ENCODE measurements at regions not wholly inside any gene's neighbourhood (a gene's known extent, or its start where the extent isn't known, plus 50 kb on each side); places are given as distances from the start of the nearest gene placed in this dataset.

DNA sequence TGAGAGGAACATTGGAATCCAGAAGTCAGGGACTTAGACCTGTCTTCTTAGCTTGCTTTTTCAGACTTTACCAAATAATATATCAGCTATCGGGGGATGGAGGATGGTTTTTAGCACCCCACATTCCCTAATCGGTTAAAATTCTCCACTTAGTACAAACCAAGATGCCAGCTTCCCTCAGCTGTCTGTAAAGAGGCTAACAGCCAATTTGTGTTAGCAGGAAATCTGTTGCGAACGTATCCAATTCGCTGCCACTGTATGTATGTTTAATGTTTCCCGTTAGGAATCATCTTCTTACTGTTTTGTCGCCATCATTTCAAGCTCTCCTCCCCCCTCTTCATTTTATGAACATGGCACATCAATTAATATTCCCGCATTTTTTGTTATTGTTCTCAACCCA lies 289.0 kb downstream of the BCL11B start:
- Histone ChIP-seq H3K4me3 (replicated peaks; ENCODE audit: low read depth, low read length) (no peak overlapping the region), H3K36me3 (ENCODE audit: control insufficient read depth, insufficient read depth, low read length) (no peaks in the 10 kb centered on the region), H3K27me3 (replicated peaks; ENCODE audit: control insufficient read depth, insufficient read depth, low read length) (no peaks in the 10 kb centered on the region)
- TF ChIP-seq, protein P1, sequence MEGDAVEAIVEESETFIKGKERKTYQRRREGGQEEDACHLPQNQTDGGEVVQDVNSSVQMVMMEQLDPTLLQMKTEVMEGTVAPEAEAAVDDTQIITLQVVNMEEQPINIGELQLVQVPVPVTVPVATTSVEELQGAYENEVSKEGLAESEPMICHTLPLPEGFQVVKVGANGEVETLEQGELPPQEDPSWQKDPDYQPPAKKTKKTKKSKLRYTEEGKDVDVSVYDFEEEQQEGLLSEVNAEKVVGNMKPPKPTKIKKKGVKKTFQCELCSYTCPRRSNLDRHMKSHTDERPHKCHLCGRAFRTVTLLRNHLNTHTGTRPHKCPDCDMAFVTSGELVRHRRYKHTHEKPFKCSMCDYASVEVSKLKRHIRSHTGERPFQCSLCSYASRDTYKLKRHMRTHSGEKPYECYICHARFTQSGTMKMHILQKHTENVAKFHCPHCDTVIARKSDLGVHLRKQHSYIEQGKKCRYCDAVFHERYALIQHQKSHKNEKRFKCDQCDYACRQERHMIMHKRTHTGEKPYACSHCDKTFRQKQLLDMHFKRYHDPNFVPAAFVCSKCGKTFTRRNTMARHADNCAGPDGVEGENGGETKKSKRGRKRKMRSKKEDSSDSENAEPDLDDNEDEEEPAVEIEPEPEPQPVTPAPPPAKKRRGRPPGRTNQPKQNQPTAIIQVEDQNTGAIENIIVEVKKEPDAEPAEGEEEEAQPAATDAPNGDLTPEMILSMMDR (IDR thresholded peaks at IDR 0.05; ENCODE audit: insufficient read depth, low read length, poor library complexity, severe bottlenecking): no peak
- no peak for DNase-seq (ENCODE audit: extremely low read depth, insufficient read length)

DNA sequence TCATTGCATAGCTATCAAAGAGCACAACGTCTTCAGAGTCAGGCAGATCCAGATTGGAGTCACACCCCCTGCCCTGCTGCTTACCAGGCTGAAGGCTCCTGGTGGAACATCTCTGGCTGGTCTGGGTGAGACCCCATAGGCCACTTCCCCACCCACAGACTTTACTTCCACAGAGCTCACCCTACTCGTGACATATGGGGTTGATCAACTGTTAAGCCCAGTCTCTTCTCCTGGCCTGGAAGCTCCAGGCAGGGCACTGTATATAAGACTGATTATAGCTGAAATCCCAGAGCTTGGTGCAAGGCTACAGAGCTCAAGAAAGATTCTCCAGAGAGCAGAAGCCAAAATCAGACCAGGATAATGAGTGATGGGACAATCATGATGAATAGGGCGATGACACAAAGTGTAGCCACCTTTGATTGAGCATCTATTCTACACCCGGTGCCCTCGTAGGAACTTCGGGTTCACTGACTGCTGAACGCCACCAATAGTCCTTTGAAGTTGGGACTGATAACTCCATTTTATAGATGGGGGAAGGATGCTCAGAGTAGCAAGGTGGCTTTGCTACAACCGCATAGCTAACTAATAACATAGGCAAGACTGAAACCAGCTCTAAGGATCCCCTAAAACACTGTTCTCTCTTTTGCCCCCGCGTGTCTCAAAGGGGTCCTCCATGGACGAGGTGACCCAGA lies 287.8 kb downstream of the BCL11B start:
- DNase-seq (ENCODE audit: extremely low read depth, insufficient read length): no peak
- Histone ChIP-seq H3K36me3 (ENCODE audit: control insufficient read depth, insufficient read depth, low read length) (no peaks in the 10 kb centered on the region), H3K4me3 (replicated peaks; ENCODE audit: low read depth, low read length) (no peak overlapping the region), H3K27me3 (replicated peaks; ENCODE audit: control insufficient read depth, insufficient read depth, low read length) (no peaks in the 10 kb centered on the region)
- TF ChIP-seq, protein P1 (IDR thresholded peaks at IDR 0.05; ENCODE audit: insufficient read depth, low read length, poor library complexity, severe bottlenecking): no peak

DNA sequence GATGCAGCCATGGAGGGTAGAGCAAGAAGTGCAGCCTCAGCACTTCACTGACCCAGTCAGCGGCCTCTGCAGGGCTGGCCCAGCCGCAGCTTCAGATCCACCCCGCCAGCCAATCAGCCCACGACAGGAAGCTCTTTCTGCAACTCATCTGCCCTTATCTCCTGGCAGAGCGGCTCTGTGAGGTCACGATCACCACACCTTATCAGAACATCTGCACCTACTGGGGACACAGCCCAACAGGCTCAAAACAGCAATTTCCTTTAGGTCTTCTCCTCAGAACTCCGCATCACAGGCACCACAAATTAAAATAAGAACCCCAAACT lies 287.3 kb downstream of the BCL11B start:
- no peak for DNase-seq (ENCODE audit: extremely low read depth, insufficient read length)
- Histone ChIP-seq H3K27me3 (replicated peaks; ENCODE audit: control insufficient read depth, insufficient read depth, low read length) (no peaks in the 10 kb centered on the region), H3K36me3 (ENCODE audit: control insufficient read depth, insufficient read depth, low read length) (no peaks in the 10 kb centered on the region), H3K4me3 (replicated peaks; ENCODE audit: low read depth, low read length) (no peak overlapping the region)
- TF ChIP-seq, protein P1 (IDR thresholded peaks at IDR 0.05; ENCODE audit: insufficient read depth, low read length, poor library complexity, severe bottlenecking): no peak

DNA sequence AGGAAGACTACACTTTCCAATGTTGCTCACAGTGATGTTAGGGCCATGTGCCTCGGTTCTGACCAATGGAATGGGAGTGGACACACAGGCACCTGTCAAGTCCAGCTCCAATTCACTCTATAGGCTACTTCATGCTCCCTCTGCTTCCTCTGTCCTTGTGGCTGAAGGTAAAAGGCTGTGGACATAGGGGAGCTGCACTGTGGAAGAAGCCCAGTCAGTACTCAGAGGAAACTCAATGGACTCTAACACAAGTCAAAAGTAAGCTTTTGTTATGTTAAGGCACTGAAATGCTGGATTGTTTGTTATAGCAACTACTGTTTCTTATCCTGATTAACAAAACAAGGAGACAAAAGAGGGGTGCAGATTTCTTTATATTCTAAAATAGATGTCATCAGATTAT lies 278.2 kb downstream of the BCL11B start:
- TF ChIP-seq, protein P1 (IDR thresholded peaks at IDR 0.05; ENCODE audit: insufficient read depth, low read length, poor library complexity, severe bottlenecking): no peak
- DNase-seq (ENCODE audit: extremely low read depth, insufficient read length): no peak
- no peaks in the 10 kb centered on the region for H3K27me3 ChIP-seq (replicated peaks; ENCODE audit: control insufficient read depth, insufficient read depth, low read length)

DNA sequence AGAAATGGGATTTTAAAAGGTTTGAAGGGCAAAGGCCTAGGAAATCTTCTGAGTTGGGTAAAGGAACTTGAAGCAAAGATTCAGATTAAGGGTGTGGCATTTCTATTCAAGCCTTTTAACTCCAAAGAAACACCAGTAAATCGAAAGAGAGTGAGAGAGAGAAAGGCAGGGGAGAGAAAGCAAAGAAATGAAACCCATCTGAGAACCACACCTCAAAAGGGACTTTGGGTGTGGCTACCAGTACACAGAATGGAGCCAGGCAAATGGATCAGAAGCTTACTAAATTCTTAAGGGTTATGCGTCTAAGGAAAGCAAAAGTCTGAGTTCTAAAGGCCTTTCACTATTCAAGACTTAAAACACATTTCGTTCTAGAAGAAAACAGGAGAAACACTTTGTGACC lies 277.4 kb downstream of the BCL11B start:
- Histone ChIP-seq H3K36me3 (ENCODE audit: control insufficient read depth, insufficient read depth, low read length) (no peaks in the 10 kb centered on the region), H3K27me3 (replicated peaks; ENCODE audit: control insufficient read depth, insufficient read depth, low read length) (no peaks in the 10 kb centered on the region), H3K4me3 (replicated peaks; ENCODE audit: low read depth, low read length) (no peak overlapping the region)
- DNase-seq (ENCODE audit: extremely low read depth, insufficient read length): no peak
- TF ChIP-seq, protein P1 (IDR thresholded peaks at IDR 0.05; ENCODE audit: insufficient read depth, low read length, poor library complexity, severe bottlenecking): no peak

More for the DNA sequence above, 278.2 kb downstream of the BCL11B start:
- no peak overlapping the region for H3K4me3 ChIP-seq (replicated peaks; ENCODE audit: low read depth, low read length)
- H3K36me3 ChIP-seq (ENCODE audit: control insufficient read depth, insufficient read depth, low read length): no peaks in the 10 kb centered on the region

Measured in GM06990 (cell line).